ENCODE measurements at regions not wholly inside any gene's neighbourhood (a gene's known extent, or its start where the extent isn't known, plus 50 kb on each side); places are given as distances from the start of the nearest gene placed in this dataset.

DNA sequence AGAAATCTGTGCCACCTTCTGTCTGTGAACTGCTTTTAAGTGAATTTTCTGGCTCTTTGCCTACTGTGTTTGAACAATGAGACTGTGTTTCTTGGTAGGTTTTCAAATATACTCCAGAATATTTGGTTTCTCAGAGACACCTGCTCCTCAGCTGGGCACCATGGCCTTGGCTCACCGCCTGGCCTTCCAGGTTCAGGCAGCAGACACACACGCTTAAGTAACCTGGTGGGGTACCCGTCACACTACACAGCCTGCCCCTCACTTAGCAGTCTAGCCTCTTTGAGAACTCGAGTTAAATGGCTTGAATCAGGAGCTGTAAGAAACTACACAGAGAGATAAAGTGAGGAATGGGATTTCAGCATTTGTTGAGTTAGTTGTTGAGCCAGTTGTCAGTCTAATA is 530.5 kb downstream of the MTRR start:
- DNase-seq, result no peak

DNA sequence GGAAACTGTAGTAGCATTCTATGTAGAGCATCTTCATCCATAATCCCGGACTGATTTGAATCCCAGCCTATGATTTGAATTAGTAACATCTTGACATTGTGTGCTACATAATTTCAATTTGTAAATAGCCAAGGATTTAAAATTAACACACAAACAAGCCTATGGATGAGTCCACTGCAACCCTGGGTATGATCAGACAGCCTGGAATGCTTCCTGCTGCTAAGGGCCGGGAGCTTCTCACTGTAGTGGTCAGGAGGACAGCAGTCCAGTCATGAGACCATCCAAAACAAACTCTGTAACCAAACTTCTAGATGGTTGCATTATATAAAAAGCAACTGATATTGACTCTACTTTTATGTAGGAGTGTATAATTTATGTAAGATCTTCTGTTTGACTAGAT is 539.3 kb downstream of the MTRR start:
- no peak for DNase-seq

DNA sequence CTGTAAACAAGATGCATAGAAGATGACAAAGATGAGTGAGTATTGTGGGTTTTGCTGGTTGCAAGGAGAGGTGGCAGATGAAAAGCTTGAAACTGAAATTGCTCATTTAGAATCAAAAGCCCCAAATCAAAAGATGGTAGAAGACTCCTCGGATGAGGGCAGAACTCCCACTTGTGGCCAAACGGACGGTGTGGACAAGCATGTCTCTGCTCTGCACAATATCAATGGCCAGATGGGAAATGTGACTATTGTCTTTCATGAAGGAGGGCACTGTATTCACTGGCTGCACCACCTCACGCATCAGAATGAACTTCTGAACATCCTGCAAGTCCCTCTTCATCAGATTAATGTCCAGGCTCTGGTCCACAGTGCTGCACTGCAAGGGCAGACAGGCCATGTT is 541.7 kb downstream of the MTRR start:
- no peak for DNase-seq

DNA sequence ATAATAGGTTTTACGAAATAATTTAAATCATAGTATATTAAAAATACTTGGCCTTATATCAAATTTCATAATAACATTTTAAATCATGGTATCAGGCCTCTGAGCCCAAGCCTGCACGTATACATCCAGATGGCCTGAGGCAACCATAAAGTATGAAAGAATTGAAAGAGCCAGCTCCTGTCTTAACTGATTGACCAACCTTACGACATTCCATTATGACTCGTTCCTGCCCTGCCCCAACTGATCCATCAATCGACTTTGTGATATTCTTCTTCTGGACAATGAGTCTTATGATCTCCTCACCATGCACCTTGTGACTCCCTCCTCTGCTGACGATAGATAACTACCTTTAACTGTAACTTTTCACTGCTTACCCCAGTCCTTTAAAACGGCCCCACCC is 545.0 kb downstream of the MTRR start:
- no peak for DNase-seq

DNA sequence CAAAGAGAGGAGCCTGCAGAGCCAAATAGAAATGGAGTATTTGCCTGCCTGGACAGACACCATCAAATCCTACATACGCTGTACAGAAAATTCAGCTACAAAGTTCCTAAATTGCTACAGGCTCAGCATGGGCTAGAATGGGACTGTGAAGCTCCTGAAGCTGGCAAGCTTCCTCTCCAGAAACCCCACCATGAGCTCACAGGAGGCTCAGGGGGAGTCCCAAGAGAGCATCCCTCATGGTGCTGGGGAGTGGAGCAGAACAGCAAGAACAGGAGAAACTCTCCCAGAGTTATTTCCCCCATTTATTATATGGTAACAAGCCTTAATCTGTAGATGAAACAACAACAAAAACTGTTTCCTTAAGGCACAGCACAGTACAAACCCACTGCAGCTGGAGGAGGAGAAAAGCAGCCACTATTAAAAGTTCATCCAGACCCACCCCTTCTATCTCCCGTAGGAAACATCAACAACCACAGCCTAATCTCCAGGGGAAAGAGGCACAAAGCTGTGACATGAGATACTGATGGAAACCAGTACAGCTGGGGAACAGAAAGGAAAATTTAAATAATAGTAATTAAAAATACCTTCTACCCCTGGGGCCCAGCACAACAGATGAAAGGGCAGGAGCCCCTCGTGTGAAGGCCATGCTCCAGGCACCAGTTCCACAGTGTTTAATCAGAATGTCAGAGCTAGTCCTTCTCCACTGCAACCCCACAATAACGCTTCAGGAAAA is 548.5 kb downstream of the MTRR start:
- no peak for DNase-seq

DNA sequence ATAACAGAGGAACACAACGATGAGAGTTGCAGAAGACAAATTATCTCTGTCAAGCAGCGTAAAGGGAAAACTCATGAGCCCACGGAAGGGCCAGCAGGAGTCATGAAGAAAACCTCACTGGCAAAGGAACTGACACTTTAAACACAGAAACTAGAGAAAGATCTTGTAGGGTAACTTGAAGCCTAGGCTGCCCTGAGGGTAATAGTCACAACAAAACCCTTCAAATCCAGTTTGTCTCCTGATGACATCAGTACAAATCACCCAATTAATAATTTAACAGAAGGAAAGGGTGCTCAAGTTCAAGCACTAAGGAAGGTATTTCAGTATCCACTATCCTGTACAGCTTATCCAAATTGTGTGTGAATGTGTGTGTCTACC is 549.1 kb downstream of the MTRR start:
- no peak for DNase-seq

DNA sequence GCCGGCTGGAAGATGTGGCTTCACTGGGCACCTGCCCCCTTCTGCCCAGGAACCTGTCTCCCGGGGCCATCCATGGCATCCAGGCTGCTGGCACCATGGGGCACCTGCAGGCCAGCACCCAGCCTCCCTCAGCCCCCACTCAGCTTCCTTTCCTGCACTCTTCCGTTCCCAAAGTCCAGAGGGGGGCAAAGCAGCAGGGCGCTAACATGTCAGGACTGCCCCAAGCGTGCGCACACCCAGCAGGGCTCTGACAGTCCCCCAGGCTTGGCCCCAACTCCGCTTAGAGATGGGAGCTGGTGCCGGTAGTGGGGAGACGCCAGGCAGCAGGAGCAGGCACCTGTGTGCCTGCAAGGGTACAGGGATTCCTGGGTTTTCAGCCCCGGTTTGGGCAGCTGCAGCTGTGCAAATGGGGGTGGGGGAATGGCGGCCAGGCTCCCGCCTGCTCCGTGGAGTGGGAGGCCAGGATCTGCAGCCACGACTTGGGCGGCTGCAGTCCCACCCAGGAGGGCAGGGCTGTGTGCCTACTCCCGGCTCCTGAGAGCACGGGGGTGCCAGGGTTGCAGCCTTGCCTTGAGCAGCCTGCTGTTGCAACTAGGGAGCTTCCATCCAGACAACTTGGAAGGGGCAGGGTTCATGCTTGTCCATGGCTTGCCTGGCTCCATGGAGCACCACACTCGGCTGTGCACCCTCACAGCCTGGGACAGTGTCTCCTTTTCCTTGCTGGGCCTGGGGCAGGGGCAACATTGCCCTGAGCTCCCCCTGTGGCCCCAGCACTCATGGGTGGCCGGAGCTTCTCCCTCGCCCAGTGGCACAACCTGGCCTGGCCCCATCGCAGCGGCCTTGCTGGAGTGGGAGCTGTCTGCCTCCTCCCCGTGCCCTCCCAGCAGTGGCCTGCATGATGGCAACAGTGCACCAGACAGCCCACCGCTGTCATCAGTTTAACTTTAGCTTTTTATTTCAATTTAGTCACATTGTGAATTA is 561.1 kb downstream of the MTRR start:
- DNase-seq, result no peak

DNA sequence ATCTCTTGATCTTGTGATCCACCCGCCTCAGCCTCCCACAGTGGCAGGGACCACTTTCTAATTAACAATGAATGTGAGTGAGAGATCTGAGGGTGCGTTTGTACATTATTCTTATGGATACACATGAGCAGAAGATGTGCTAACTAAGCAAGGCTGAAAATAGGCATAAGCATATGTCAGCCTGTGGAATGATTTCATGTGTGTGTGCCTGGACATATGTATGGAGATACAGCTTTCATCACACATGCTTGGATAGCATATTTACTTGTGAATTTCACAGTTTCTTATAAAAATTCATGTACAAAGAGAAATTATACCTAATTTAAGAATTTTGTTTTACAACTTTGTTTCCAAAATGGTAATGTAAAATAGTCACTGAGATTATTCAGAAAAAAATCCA is 565.6 kb downstream of the MTRR start:
- DNase-seq, result no peak

DNA sequence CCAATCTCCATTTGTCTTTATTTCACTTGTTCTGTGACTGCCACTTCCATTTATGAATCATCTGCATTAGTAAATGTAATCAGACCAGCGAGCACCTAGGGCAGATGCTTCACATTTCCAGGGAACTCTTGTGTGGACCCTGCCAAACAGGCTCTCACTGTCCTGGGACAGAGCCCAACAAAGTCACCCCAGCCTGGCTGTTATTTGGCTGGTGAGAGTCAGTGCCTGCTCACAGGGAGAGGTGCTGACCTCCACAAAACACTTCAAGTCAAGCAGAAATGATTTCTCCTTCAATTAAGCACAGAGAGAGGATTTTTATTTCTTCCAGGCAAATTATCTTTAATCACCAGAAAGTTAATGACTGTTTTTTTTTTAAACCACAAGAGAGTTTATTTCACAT is 568.0 kb downstream of the MTRR start:
- DNase-seq, result no peak

DNA sequence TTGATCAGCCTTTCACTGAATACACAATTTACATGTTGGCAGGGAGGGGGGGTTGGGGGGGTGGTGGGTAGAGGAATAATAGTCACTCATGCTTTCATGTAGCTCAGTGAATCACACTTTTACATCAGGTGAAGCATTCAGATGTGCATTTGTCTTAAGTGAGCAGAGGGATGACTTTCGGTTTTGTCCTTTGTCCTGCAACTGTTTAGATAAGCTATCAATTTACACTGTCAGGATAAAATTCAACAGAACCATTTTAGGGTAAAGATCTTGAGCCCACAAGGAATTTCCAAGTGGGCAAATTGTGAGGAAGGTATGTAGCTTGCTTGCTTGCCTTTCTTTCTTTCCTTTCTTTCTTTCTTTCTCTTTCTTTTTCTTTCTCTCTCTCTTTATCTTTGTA is 576.2 kb downstream of the MTRR start:
- DNase-seq, result no peak

DNA sequence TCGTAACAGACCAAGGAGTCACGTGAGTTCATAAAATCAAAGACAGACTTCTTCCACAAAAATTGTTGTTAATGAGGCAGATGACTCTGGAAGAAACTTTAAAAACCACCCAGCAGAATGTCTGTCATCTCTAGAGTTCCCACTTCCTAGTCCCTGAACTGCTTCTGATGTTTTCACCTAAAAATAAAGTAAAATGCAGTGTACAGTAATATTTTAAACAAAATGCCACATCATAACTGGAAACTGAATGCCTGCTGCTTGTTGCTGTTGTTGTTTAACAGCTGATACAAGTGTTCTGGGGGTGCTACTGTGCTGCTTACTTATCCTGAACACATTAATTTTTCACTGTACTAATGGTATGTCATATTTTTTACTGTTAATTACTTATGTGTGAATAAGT is 577.2 kb downstream of the MTRR start:
- DNase-seq, result no peak

DNA sequence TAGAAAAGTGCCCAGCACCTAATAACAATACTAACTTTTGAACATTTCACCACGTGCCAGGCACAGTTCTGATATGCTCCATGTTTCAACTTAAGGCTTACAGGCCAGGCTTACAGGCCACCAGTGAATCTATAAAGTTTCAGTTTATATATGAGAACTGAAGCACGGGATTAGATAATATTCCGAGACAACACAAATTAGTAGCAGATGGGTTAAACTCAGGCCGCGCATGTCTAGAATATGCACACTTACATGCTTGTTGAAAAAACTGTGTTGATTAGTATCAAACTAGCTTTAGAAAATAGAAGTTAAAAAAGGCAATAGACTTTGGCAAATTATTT is 587.9 kb downstream of the MTRR start:
- DNase-seq, result no peak

DNA sequence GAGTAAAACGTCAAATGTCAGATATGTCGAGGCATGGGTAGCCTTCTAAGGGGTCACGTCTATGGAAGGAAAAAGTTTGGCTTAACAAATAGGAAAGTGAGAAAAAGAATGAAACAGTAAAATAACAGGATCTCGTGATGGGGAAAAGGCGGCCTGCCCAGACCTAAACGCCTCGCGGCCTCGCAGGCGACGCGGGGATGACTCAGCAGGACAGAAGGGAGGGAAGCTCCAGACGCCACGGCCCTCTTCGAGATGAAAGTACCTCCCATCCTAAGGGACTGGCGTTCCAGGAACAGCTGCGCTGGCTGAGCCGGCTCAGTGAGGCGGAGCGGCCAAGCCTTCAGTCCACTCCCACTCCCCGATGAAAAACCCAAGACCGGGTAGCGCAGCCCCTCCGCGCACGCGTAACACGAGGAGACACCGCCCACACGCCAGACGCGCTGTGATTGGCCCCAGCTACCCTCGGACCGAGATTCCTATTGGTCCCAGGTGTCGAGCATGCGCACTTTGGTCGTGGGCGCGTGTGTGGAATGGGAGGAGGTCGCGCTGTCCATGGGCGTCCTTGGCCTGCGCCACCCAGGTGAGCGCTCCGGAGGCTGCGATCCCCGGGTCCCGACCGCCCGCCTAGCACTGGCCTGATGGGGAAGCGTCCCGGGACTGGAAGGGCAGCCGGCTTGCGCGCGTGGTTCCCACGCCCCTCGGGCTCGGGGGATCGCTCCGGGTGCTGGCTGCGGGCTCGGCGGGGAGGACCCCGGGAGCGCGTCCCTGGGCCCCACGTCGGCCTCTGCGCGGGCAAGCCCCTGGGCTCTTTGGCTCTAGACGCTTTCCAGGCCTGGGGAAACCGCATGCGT is 588.5 kb downstream of the MTRR start:
- DNase-seq, result peak; percentile 89

DNA sequence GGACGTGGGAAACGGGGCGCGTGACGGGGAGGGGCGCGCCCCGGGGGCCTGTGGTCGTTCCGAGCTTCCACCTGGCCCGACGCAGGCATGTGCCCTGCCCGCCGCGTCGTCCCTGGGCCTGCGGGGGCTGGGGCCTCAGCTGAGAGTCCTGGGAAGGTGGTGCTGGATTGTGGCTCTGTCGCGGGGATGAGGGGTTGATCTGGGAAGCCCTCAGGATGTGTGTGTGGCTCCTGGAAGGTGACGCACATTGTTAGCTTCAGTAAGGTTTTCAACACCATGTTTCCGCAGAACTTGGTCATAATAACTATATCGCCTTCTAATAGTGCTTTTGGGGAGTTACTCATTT is 589.1 kb downstream of the MTRR start:
- DNase-seq, result no peak

DNA sequence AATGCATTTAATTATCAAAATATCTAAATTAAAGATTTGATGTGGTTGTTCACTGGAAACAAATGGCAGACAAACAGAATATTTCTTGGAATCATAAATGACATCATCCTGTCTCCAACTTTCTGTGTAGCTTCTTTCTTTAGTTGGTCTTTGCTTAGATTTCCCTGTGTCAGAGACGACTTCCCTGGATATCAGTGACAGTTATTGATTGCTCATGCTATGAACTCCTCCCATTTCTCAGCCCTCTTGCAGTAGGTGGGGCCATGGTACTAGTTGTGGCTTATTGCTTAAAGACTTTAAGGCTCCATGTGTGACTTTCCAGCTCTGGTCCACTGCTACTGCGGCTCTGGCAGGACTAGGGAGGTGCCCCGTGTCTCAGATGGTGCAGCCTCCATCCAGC is 592.6 kb downstream of the MTRR start:
- DNase-seq, result no peak

DNA sequence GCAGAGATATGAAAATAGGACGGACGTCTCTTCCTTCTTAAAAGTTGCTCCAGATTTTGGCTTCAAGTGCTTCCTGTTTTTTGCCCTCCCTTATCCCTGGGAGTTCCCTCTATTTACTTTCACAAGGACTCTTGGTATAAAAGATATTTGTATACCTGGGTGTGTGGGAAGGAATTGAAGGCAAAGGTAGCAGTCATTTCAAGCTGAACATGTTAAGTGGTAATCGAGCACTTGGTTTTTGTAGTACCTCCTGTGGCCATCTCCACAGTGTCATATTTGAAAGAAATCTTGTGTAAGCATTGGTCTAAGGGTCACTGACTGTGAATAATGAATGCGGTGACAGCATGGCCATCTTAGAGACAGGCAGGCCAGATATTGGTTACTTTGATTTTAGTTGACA is 593.6 kb downstream of the MTRR start:
- DNase-seq, result no peak

DNA sequence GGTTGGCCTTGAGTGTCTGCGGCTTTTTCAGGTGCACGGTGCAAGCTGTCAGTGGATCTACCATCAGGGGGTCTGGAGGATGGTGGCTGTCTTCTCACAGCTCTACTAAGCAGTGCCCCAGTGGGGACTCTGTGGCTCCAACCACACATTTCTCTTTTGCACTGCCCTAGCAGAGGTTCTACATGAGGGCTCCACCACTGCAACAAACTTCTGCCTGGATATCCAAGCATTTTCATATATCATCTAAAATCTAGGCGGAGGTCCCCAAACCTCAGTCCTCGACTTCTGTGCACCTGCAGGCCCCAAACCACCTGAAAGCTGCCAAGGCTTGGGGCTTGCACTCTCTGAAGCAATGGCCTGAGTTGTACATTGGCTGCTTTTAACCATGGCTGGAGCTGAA is 601.5 kb downstream of the MTRR start:
- no peak for DNase-seq

DNA sequence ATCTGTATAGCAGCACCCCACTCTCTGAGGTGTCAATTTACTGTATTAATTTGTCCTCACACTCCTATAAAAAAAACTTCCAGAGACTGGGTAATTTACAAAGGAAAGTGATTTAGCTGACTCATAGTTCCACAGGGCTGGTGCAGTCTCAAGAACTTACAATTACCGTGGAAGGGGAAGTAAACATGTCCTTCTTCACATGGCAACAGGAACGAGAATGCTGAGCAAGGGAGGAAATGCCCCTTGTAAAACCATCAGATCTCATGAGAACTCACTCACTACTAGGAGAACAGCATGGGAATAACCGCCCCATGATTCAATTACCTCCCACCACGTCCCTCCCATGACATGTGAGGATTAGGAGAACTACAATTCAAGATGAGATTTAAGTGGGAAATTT is 602.6 kb downstream of the MTRR start:
- no peak for DNase-seq

DNA sequence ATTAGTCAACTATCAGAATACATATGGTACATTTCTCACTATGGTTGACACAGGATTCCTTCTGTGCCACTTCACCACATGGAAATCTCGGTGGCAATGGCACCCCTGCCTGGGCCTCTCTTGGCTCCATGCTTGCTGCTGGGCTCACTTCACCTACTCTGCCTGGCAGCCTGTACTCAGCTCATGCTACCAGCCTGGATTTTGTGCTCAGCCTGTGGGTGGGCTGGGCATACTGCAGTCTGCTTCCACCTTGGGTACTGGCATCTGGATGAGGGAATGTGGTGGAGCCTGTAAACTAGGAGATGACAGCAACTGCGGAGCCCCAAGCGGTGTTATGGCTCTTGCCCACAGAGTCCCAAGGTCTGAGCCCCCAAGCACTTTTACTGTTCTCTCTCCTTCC is 604.1 kb downstream of the MTRR start:
- no peak for DNase-seq

DNA sequence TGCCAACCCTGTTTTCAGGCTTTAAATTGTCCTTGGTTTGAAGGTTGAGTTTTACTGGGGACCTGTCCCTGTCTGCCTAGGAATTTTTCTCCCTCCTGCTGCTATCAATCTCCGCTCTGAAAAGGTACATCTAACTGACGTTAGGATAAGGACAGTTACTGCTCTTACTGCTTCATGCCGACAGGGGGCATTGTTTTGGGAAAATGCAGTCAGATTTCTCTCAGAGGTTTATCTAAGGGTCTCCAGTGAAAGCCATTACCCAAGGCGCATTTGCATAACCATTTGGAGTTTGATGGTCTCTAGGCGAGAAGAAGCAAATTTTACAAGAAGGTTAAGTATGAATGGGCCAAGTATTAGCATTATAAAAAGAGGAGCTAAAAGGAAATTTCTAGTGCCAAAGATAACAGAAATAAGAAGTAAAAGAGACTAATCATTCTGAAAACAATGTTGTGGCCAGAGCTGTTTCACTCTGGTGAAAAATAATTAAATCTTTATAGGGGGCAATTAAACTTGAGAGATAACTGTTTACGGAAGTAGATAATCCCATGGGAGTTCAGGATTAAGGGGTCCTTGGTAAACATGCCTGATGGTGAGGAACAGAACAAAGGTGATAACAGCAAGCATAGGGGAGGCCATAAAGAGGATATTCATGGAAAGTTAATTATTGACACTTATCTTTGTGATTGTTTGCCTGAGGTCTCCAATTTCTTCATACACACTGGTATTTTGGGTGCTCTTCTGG is 605.0 kb downstream of the MTRR start:
- DNase-seq, result no peak

DNA sequence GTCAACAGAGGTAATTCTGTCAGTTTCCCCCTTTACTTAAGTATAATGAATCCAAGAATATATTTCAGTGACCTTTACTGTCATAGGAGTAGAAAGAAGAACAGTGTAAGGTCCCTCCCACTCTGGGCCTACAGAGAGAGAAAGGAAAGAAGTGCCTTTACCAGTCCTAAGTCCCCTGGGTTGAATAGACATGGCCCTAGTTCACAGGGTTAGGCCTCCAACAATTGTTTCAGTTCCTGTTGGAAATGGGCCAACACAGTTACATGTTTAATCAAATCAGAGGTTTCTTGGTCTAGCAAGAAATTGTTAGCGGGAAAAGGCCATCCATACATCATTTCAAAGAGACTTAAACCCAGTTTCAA is 605.6 kb downstream of the MTRR start:
- no peak for DNase-seq

DNA sequence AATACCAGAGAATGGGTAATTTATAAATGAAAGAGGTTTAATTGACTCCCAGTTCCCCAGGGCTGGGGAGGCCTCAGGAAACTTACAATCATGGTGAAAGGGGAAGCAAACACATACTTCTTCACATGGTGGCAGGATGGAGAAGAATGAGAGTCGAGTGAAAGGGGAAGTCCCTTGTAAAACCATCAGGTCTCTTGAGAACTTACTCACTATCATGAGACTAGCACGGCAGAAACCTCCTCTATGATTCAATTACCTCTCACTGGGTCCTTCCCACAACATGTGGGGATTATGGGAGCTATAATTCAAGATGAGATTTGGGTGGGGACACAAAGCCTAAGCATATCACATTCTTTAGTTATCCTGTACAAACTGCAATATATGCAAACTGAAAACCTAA is 609.4 kb downstream of the MTRR start:
- DNase-seq, result no peak

DNA sequence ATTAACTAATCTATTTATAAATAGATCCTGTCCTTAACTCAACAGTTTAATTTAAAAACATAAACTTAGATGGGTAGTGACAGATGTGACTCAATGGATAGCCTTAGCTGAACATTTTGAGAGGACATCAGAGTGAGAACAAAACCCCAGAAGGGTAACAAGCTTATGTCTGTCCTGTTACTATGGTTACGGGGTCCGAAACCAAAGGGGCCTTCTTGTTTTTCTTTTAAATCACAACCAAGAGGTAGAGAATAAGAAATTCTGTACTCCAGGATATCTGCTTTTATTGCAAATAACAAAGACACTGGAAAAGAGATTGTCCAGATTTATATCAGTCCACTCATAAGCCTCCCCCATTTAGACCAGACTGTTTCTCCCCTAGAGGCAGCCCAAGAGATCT is 612.1 kb downstream of the MTRR start:
- no peak for DNase-seq

Data from activated CD8-positive, alpha-beta memory T cell treated with anti-CD3 and anti-CD28 coated beads, Interleukin-2, amount 50 U/mL, for 48 hours (primary cell).